H1 (cell line): ENCODE measurements at regions not wholly inside any gene's neighbourhood (a gene's known extent, or its start where the extent isn't known, plus 50 kb on each side); places are given as distances from the start of the nearest gene placed in this dataset.

Experiments
- CTCF ChIA-PET: fragments of 300-600 bp; sonication (Branson Sonifier 250); formaldehyde crosslinking; loops from one replicate; lab custom pipeline; 2021; ENCODE audit not compliant: partially characterized antibody; lab: Charles Lee
- POLR2A ChIA-PET: fragments of 300-600 bp; sonication (Branson Sonifier 250); formaldehyde crosslinking; loops from one replicate; lab custom pipeline; 2021; ENCODE audit warnings: inconsistent platforms; ENCODE audit not compliant: partially characterized antibody; lab: Charles Lee
- DNase-seq, 2 experiments: peaks; one replicate each; pipeline versions ENCODE4 v3.0.0 to v3.0.0-alpha.2; 2010 to 2022; ENCODE audit warnings: low spot score in 2 of 2, low read depth in 1 of 2, mixed read lengths in 1 of 2
- FAIRE-seq: peaks from 2 replicates; lab custom pipeline; 2011; peaks lifted over from hg19 to GRCh38; lab: Jason Lieb, UNC
- H2AFZ ChIP-seq: 2 replicates; pipeline ENCODE4 v1.8.1; 2012; ENCODE audit warnings: low read length, inconsistent platforms
- H2AK5ac ChIP-seq: 2 replicates; pipeline ENCODE4 v1.6.1; 2013; ENCODE audit warnings: low read depth, low read length
- H2BK120ac ChIP-seq: replicated peaks from 2 replicates; pipeline ENCODE3; 2013; ENCODE audit warnings: low read depth, low read length, inconsistent platforms
- H2BK12ac ChIP-seq: 2 replicates; pipeline ENCODE4 v1.6.1; 2013; ENCODE audit warnings: low read depth, low read length
- H2BK15ac ChIP-seq: 2 replicates; pipeline ENCODE4 v1.6.1; 2013; ENCODE audit warnings: low read length
- H2BK20ac ChIP-seq: 2 replicates; pipeline ENCODE4 v1.6.1; 2013; ENCODE audit warnings: low read length
- H2BK5ac ChIP-seq: 2 replicates; pipeline ENCODE4 v1.6.1; 2013; ENCODE audit warnings: low read depth, low read length
- H3K14ac ChIP-seq: 2 replicates; pipeline ENCODE4 v1.6.1; 2013; ENCODE audit warnings: inconsistent platforms; ENCODE audit not compliant: insufficient read length
- H3K18ac ChIP-seq: 2 replicates; pipeline ENCODE4 v1.6.1; 2013; ENCODE audit warnings: low read length; ENCODE audit errors: extremely low read depth
- H3K23ac ChIP-seq: 2 replicates; pipeline ENCODE4 v1.6.1; 2013; ENCODE audit warnings: inconsistent platforms; ENCODE audit not compliant: insufficient read length
- H3K23me2 ChIP-seq: 2 replicates; pipeline ENCODE4 v1.6.1; 2013; ENCODE audit warnings: low read depth, low read length
- H3K27ac ChIP-seq: 2 replicates; pipeline ENCODE4 v1.6.1; 2011; ENCODE audit warnings: low read depth, low read length, inconsistent platforms
- H3K27me3 ChIP-seq, 4 experiments: replicated peaks in 1 of 4; 1 replicate in 1 of 4; 2 replicates in 3 of 4; pipeline versions ENCODE4 v1.6.1 to v1.8.1; 2011 to 2013; ENCODE audit warnings: low read length in 3 of 4, mild to moderate bottlenecking in 3 of 4, inconsistent platforms in 2 of 4, mixed read lengths in 2 of 4, moderate library complexity in 1 of 4; ENCODE audit not compliant: control insufficient read depth in 3 of 4, insufficient read depth in 3 of 4; ENCODE audit errors: extremely low read depth in 1 of 4
- H3K36me3 ChIP-seq, 4 experiments: 2 replicates each; pipeline versions ENCODE4 v1.6.1 to v1.8.1; 2011 to 2013; ENCODE audit warnings: mild to moderate bottlenecking in 4 of 4, low read length in 3 of 4, moderate library complexity in 2 of 4, control low read depth in 1 of 4, inconsistent platforms in 1 of 4; ENCODE audit not compliant: insufficient read depth in 4 of 4, control insufficient read depth in 2 of 4
- H3K4ac ChIP-seq: replicated peaks from 2 replicates; pipeline ENCODE3; 2013; ENCODE audit warnings: low read length, low read depth, mixed read lengths, inconsistent platforms; ENCODE audit not compliant: insufficient read length
- H3K4me1 ChIP-seq, 4 experiments: replicated peaks in 1 of 4; 1 replicate in 1 of 4; 2 replicates in 3 of 4; pipeline versions ENCODE4 v1.6.1 to v1.8.1; 2011 to 2013; ENCODE audit warnings: low read length in 3 of 4, inconsistent platforms in 2 of 4, mixed read lengths in 1 of 4; ENCODE audit not compliant: insufficient read depth in 4 of 4, control insufficient read depth in 3 of 4
- H3K4me2 ChIP-seq, 2 experiments: 2 replicates each; pipeline versions ENCODE4 v1.6.1 to v1.8.1; 2011 to 2013; ENCODE audit warnings: low read depth in 2 of 2, low read length in 2 of 2, control low read depth in 1 of 2, inconsistent platforms in 1 of 2, mild to moderate bottlenecking in 1 of 2; ENCODE audit not compliant: insufficient read depth in 1 of 2
- H3K4me3 ChIP-seq, 4 experiments: fragments of 200-600, 300-600 bp in 1 of 4; sonication (generic), shearing (Covaris generic), sonication (Bioruptor Twin) in 1 of 4; 2 replicates each; pipeline versions ENCODE4 v1.5.1 to v1.8.1; 2011 to 2016; ENCODE audit warnings: low read length in 4 of 4, low read depth in 3 of 4, control low read depth in 2 of 4, inconsistent platforms in 2 of 4, mild to moderate bottlenecking in 2 of 4, mixed read lengths in 1 of 4, moderate library complexity in 1 of 4; ENCODE audit not compliant: insufficient read depth in 2 of 4; ENCODE audit errors: extremely low read depth in 1 of 4
- H3K56ac ChIP-seq: replicated peaks from 2 replicates; pipeline ENCODE3; 2013; ENCODE audit warnings: low read depth, mild to moderate bottlenecking, mixed read lengths, low read length, inconsistent platforms; ENCODE audit not compliant: insufficient read length
- H3K79me1 ChIP-seq: 2 replicates; pipeline ENCODE4 v1.6.1; 2013; ENCODE audit warnings: low read depth, low read length, control low read depth
- H3K79me2 ChIP-seq, 2 experiments: 2 replicates each; pipeline versions ENCODE4 v1.6.1 to v1.8.1; 2012 to 2013; ENCODE audit warnings: low read length in 2 of 2, mild to moderate bottlenecking in 2 of 2, inconsistent platforms in 1 of 2; ENCODE audit not compliant: insufficient read depth in 2 of 2, control insufficient read depth in 1 of 2
- H3K9ac ChIP-seq, 4 experiments: replicated peaks in 1 of 4; 1 replicate in 1 of 4; 2 replicates in 3 of 4; pipeline versions ENCODE4 v1.6.1 to v1.8.1; 2011 to 2013; ENCODE audit warnings: low read depth in 3 of 4, low read length in 3 of 4, control low read depth in 2 of 4, mild to moderate bottlenecking in 2 of 4, moderate library complexity in 2 of 4, inconsistent platforms in 1 of 4; ENCODE audit errors: extremely low read depth in 1 of 4
- H3K9me3 ChIP-seq, 2 experiments: 2 replicates each; pipeline versions ENCODE4 v1.6.1 to v1.8.1; 2012 to 2013; ENCODE audit warnings: mild to moderate bottlenecking in 2 of 2, moderate library complexity in 2 of 2, control low read depth in 1 of 2, inconsistent platforms in 1 of 2, low read depth in 1 of 2, low read length in 1 of 2, mixed read lengths in 1 of 2; ENCODE audit not compliant: insufficient read depth in 2 of 2
- H4K20me1 ChIP-seq, 2 experiments: replicated peaks in 1 of 2; 2 replicates each; pipeline versions ENCODE3 to v1.8.1; 2011 to 2013; ENCODE audit warnings: inconsistent platforms in 2 of 2, low read length in 2 of 2, mild to moderate bottlenecking in 1 of 2; ENCODE audit not compliant: insufficient read depth in 2 of 2, control insufficient read depth in 1 of 2
- H4K5ac ChIP-seq: 2 replicates; pipeline ENCODE4 v1.6.1; 2013; ENCODE audit warnings: low read length, low read depth, mixed read lengths, inconsistent platforms; ENCODE audit not compliant: insufficient read length
- H4K8ac ChIP-seq: 2 replicates; pipeline ENCODE4 v1.8.0; 2013; ENCODE audit warnings: mild to moderate bottlenecking, moderate library complexity, low read length, inconsistent platforms; ENCODE audit not compliant: insufficient read depth; ENCODE audit errors: extremely low read depth
- H4K91ac ChIP-seq: replicated peaks from 2 replicates; pipeline ENCODE3; 2013; ENCODE audit warnings: low read length, mixed read lengths, inconsistent platforms; ENCODE audit not compliant: insufficient read length
- CBX8 ChIP-seq: fragments of 300-800, 300-1000 bp; sonication (generic); IDR thresholded peaks from 2 replicates; pipeline ENCODE4 v1.7.1; 2016; ENCODE audit warnings: low read depth, low read length, borderline replicate concordance
- CEBPB ChIP-seq: IDR thresholded peaks from 2 replicates; pipeline ENCODE4 v1.6.1; 2012; ENCODE audit warnings: low read depth, low read length
- EP300 ChIP-seq, 2 experiments: IDR thresholded peaks; 1 replicate in 1 of 2; 2 replicates in 1 of 2; pipeline ENCODE4 v1.6.1; 2011 to 2012; ENCODE audit warnings: low read depth in 2 of 2, low read length in 2 of 2, mild to moderate bottlenecking in 2 of 2, borderline replicate concordance in 1 of 2, inconsistent platforms in 1 of 2, moderate library complexity in 1 of 2
- GABPA ChIP-seq: IDR thresholded peaks from 2 replicates; pipeline ENCODE4 v1.6.1; 2011; ENCODE audit warnings: mild to moderate bottlenecking, low read length, moderate library complexity, borderline replicate concordance; ENCODE audit not compliant: insufficient read depth
- HDAC2 ChIP-seq, 2 experiments: fragments of 300-600 bp in 1 of 2; sonication (generic) in 1 of 2; IDR thresholded peaks; 2 replicates each; pipeline ENCODE4 v1.6.1; 2011 to 2012; ENCODE audit warnings: low read depth in 2 of 2, low read length in 2 of 2, mild to moderate bottlenecking in 2 of 2, moderate library complexity in 2 of 2, borderline replicate concordance in 1 of 2, inconsistent platforms in 1 of 2
- KDM1A ChIP-seq: fragments of 200-600, 300-600 bp; sonication (generic); IDR thresholded peaks from 2 replicates; pipeline ENCODE4 v1.7.1; 2016; ENCODE audit warnings: mild to moderate bottlenecking, low read length, borderline replicate concordance
- MAFK ChIP-seq: IDR thresholded peaks from 2 replicates; pipeline ENCODE4 v1.6.1; 2012; ENCODE audit warnings: low read depth, mild to moderate bottlenecking, improper control_type of control experiment, low read length
- NANOG ChIP-seq: IDR thresholded peaks from 2 replicates; pipeline ENCODE4 v1.6.1; 2011; ENCODE audit warnings: low read length, low read depth, mild to moderate bottlenecking, inconsistent platforms; ENCODE audit not compliant: insufficient read depth, poor library complexity, severe bottlenecking
- POLR2AphosphoS5 ChIP-seq: IDR thresholded peaks from 2 replicates; pipeline ENCODE4 v1.6.1; 2011; ENCODE audit warnings: low read depth, low read length
- POU5F1 ChIP-seq: IDR thresholded peaks from 2 replicates; pipeline ENCODE4 v1.6.1; 2011; ENCODE audit warnings: low read depth, mild to moderate bottlenecking, low read length, moderate library complexity
- SIX5 ChIP-seq: IDR thresholded peaks from 2 replicates; pipeline ENCODE4 v1.6.1; 2011; ENCODE audit warnings: mild to moderate bottlenecking, low read depth, low read length
- SP4 ChIP-seq: IDR thresholded peaks from 2 replicates; pipeline ENCODE4 v1.6.1; 2012; ENCODE audit warnings: low read length, inconsistent platforms
- TAF7 ChIP-seq: optimal IDR thresholded peaks from 2 replicates; pipeline ENCODE3; 2011; ENCODE audit warnings: low read depth, mild to moderate bottlenecking, inconsistent platforms, low read length, moderate library complexity, borderline replicate concordance
- YY1 ChIP-seq: IDR thresholded peaks from 2 replicates; pipeline ENCODE4 v1.6.1; 2011; ENCODE audit warnings: low read depth, mild to moderate bottlenecking, low read length
- WGBS, 2 experiments: shearing (Covaris generic) in 1 of 2; methylation state at CpG; one replicate each; pipeline versions ENCODE4 v1.1.6 to v1.1.7; 2013 to 2015; ENCODE audit warnings: low lambda C conversion rate in 2 of 2, mixed read lengths in 2 of 2, inconsistent platforms in 1 of 2, low coverage in 1 of 2, missing lambda C conversion rate in 1 of 2; ENCODE audit not compliant: insufficient replicate concordance in 2 of 2, insufficient coverage in 1 of 2, insufficient read length in 1 of 2; ENCODE audit errors: extremely low coverage in 1 of 2, missing lambda C conversion rate in 1 of 2; 5-methylcytosine and 5-hydroxymethylcytosine counted together
- TF ChIP-seq, protein P1 (sequence below): IDR thresholded peaks from 2 replicates; pipeline ENCODE4 v1.6.1; 2012; ENCODE audit warnings: inconsistent platforms

- H2AFZ ChIP-seq: no peak overlapping the region
- no peak overlapping the region for H2BK5ac ChIP-seq
- no peak overlapping the region for H2AK5ac ChIP-seq
- H3K23ac ChIP-seq: no peak overlapping the region
- no peak overlapping the region for H3K27ac ChIP-seq
- no peak overlapping the region for H3K4me2 ChIP-seq
- no peak overlapping the region for H2BK20ac ChIP-seq
- H3K9me3 ChIP-seq: no peaks in the 10 kb centered on the region
- no peaks in the 10 kb centered on the region for H4K20me1 ChIP-seq
- no peak overlapping the region for H4K8ac ChIP-seq
- no peaks in the 10 kb centered on the region for H3K4me1 ChIP-seq
- H2BK120ac ChIP-seq: no peak overlapping the region
- ChIA-PET POLR2A (no interaction called here), CTCF (no interaction called here)
- no peaks in the 10 kb centered on the region for H3K36me3 ChIP-seq
- no peak for DNase-seq
- no peak overlapping the region for H4K5ac ChIP-seq
- no peak overlapping the region for H4K91ac ChIP-seq
- H3K79me2 ChIP-seq: no peaks in the 10 kb centered on the region
- H3K23me2 ChIP-seq: no peaks in the 10 kb centered on the region; the same call in 1 of the 2 replicates
- H3K18ac ChIP-seq: no peak overlapping the region
- no peak overlapping the region for H2BK12ac ChIP-seq
- H2BK15ac ChIP-seq: no peak overlapping the region
- H3K4ac ChIP-seq: no peak overlapping the region
- no peaks in the 10 kb centered on the region for H3K79me1 ChIP-seq
- WGBS, 2 experiments: 89% methylated on average over 2 of the region's 2 CpGs; no CpG with 5 or more reads in 1 of the 2 experiments
- no peak overlapping the region for H3K14ac ChIP-seq
- H3K9ac ChIP-seq: no peak overlapping the region
- no peak overlapping the region for H3K4me3 ChIP-seq
- H3K56ac ChIP-seq: no peak overlapping the region
- FAIRE-seq: no peak
- H3K27me3 ChIP-seq: no peaks in the 10 kb centered on the region
- TF ChIP-seq, protein P1, sequence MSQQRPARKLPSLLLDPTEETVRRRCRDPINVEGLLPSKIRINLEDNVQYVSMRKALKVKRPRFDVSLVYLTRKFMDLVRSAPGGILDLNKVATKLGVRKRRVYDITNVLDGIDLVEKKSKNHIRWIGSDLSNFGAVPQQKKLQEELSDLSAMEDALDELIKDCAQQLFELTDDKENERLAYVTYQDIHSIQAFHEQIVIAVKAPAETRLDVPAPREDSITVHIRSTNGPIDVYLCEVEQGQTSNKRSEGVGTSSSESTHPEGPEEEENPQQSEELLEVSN: no peak
- TF ChIP-seq EP300 (IDR thresholded peaks at IDR 0.05; ENCODE audit: borderline replicate concordance in 1 of 2, low read depth in 2 of 2, low read length in 2 of 2): no peak
- TF ChIP-seq CBX8: no peak
- TF ChIP-seq TAF7: no peak
- no peak for TF ChIP-seq KDM1A
- TF ChIP-seq CEBPB: no peak
- TF ChIP-seq SIX5: no peak
- TF ChIP-seq GABPA: no peak
- no peak for TF ChIP-seq POLR2AphosphoS5
- no peak for TF ChIP-seq NANOG
- no peak for TF ChIP-seq POU5F1
- no peak for TF ChIP-seq MAFK
- TF ChIP-seq YY1: no peak
- no peak for TF ChIP-seq HDAC2 (IDR thresholded peaks at IDR 0.05; ENCODE audit: borderline replicate concordance in 1 of 2, low read depth in 2 of 2, low read length in 2 of 2)
- TF ChIP-seq SP4: no peak
Observed at GRCh38 chr5:56301069-56301468, 67.9 kb upstream of the ANKRD55 start.
